ENCODE measurements at regions not wholly inside any gene's neighbourhood (a gene's known extent, or its start where the extent isn't known, plus 50 kb on each side); places are given as distances from the start of the nearest gene placed in this dataset.
"Not testable (repeated sequence)": the region's sequence is repeated elsewhere in the genome, so short reads cannot be mapped to it uniquely, and the experiment has no call there.

DNA sequence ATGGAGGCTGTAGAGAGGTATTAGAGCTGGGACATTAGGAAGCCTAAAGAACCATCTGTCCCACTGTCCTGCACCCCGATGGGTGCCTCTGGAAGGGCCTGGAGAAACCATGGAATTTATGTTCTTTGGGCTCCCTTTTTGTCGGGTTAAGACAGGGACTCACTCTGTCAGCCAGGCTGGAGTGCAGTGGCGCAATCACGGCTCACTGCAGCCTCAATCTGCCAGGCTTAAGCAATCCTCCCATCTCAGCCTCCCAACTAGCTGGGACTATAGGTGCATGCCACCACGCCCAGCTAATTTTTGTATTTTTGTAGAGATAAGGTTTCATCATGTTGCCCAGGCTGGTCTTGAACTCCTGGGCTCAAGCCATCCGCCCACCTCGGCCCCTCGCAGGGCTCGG lies 78.2 kb upstream of the KDM7A start:
- not testable (repeated sequence) for TF ChIP-seq POLR2AphosphoS5 (IDR thresholded peaks at IDR 0.05; ENCODE audit: low read depth, low read length)
- TF ChIP-seq, protein P1, sequence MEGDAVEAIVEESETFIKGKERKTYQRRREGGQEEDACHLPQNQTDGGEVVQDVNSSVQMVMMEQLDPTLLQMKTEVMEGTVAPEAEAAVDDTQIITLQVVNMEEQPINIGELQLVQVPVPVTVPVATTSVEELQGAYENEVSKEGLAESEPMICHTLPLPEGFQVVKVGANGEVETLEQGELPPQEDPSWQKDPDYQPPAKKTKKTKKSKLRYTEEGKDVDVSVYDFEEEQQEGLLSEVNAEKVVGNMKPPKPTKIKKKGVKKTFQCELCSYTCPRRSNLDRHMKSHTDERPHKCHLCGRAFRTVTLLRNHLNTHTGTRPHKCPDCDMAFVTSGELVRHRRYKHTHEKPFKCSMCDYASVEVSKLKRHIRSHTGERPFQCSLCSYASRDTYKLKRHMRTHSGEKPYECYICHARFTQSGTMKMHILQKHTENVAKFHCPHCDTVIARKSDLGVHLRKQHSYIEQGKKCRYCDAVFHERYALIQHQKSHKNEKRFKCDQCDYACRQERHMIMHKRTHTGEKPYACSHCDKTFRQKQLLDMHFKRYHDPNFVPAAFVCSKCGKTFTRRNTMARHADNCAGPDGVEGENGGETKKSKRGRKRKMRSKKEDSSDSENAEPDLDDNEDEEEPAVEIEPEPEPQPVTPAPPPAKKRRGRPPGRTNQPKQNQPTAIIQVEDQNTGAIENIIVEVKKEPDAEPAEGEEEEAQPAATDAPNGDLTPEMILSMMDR (IDR thresholded peaks at IDR 0.05): not testable (repeated sequence)
- TF ChIP-seq, protein P2, sequence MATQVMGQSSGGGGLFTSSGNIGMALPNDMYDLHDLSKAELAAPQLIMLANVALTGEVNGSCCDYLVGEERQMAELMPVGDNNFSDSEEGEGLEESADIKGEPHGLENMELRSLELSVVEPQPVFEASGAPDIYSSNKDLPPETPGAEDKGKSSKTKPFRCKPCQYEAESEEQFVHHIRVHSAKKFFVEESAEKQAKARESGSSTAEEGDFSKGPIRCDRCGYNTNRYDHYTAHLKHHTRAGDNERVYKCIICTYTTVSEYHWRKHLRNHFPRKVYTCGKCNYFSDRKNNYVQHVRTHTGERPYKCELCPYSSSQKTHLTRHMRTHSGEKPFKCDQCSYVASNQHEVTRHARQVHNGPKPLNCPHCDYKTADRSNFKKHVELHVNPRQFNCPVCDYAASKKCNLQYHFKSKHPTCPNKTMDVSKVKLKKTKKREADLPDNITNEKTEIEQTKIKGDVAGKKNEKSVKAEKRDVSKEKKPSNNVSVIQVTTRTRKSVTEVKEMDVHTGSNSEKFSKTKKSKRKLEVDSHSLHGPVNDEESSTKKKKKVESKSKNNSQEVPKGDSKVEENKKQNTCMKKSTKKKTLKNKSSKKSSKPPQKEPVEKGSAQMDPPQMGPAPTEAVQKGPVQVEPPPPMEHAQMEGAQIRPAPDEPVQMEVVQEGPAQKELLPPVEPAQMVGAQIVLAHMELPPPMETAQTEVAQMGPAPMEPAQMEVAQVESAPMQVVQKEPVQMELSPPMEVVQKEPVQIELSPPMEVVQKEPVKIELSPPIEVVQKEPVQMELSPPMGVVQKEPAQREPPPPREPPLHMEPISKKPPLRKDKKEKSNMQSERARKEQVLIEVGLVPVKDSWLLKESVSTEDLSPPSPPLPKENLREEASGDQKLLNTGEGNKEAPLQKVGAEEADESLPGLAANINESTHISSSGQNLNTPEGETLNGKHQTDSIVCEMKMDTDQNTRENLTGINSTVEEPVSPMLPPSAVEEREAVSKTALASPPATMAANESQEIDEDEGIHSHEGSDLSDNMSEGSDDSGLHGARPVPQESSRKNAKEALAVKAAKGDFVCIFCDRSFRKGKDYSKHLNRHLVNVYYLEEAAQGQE (IDR thresholded peaks at IDR 0.05; ENCODE audit: insufficient read depth in 1 of 2, low read depth in 2 of 2, low read length in 1 of 2): not testable (repeated sequence)

All from Panc1 (cell line).